ENCODE measurements at regions not wholly inside any gene's neighbourhood (a gene's known extent, or its start where the extent isn't known, plus 50 kb on each side); places are given as distances from the start of the nearest gene placed in this dataset.
A peak's percentile ranks its signal among the peaks of the same experiment; 100 is the strongest.

DNA sequence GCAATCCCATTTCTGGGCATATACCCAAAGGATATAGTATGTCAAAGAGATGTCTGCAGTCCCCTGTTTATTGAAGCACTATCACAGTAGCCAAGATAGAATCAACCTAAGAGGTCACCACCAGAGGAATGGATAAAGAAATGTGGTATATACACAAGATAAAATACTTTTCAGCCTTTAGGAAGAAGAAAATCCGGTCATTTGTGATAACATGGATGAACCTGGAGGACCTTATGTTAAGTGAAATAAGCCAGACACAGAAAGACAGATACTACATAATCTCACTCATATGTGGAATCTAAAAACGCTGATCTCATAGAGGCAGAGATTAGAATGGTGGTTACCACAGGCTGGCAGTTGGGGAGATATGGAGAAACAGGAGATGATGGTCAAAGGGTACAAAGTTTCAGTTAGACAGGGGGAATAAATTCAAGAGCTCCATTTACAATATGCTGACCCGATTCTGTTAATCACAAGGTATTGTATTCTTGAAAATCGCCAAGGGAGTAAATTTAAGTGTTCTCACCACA is 195.8 kb downstream of the MTHFS start:
- Histone ChIP-seq H3K4me2 (ENCODE audit: extremely low read depth, insufficient read depth, low read length) (no peak overlapping the region), H3K4me1 (ENCODE audit: control insufficient read depth, extremely low read depth, insufficient read depth, low read length) (no peaks in the 10 kb centered on the region), H3K9ac (ENCODE audit: insufficient read depth, low read length) (no peak overlapping the region), H3K4me3 (replicated peaks in 1 of 4; ENCODE audit: control extremely low read depth in 1 of 4, insufficient read depth in 1 of 4, low read depth in 3 of 4, low read length in 4 of 4) (no peak overlapping the region), H2AFZ (ENCODE audit: low read length) (no peak overlapping the region), H4K20me1 (ENCODE audit: control insufficient read depth, extremely low read depth, insufficient read depth, low read length) (no peaks in the 10 kb centered on the region), H3K9me3 (ENCODE audit: control insufficient read depth, insufficient read depth, low read depth, low read length) (no peaks in the 10 kb centered on the region), H3K27me3 (ENCODE audit: control insufficient read depth, insufficient read depth, low read length) (no peaks in the 10 kb centered on the region), H3K79me2 (ENCODE audit: control insufficient read depth, insufficient read depth, low read length) (no peaks in the 10 kb centered on the region), H3K27ac (ENCODE audit: insufficient read depth, low read length) (no peak overlapping the region), H3K36me3 (ENCODE audit: control insufficient read depth, insufficient read depth, low read length) (no peaks in the 10 kb centered on the region)
- TF ChIP-seq, protein P1, sequence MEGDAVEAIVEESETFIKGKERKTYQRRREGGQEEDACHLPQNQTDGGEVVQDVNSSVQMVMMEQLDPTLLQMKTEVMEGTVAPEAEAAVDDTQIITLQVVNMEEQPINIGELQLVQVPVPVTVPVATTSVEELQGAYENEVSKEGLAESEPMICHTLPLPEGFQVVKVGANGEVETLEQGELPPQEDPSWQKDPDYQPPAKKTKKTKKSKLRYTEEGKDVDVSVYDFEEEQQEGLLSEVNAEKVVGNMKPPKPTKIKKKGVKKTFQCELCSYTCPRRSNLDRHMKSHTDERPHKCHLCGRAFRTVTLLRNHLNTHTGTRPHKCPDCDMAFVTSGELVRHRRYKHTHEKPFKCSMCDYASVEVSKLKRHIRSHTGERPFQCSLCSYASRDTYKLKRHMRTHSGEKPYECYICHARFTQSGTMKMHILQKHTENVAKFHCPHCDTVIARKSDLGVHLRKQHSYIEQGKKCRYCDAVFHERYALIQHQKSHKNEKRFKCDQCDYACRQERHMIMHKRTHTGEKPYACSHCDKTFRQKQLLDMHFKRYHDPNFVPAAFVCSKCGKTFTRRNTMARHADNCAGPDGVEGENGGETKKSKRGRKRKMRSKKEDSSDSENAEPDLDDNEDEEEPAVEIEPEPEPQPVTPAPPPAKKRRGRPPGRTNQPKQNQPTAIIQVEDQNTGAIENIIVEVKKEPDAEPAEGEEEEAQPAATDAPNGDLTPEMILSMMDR (conservative IDR thresholded peaks at IDR 0.05 in 1 of 2, IDR thresholded peaks at IDR 0.05 in 1 of 2; ENCODE audit: low read depth in 1 of 2, low read length in 2 of 2): no peak
- TF ChIP-seq EZH2 (IDR thresholded peaks at IDR 0.05; ENCODE audit: low read length, missing control alignments): no peak
- DNase-seq (ENCODE audit: low read depth in 2 of 2): no peak

DNA sequence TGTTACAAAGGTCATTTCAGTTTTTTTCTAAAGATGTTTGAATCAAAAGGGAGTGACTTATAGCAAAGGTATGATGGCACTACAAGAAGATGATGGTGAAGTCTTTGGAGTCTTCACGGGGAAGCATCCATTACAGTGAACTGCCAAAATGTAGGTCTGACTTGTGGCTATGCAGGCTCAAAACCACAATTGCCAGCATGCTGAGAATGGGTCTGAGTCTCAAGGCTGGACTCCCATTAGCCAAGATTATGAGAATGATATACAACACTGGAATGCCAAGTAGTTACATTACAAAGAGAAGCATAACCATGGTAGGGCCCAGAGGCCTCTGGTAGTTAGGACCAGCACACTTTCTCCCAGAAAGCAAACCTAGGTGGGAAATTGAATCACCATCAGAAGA is 194.2 kb downstream of the MTHFS start:
- Histone ChIP-seq H3K4me1 (ENCODE audit: control insufficient read depth, extremely low read depth, insufficient read depth, low read length) (no peaks in the 10 kb centered on the region), H3K4me2 (ENCODE audit: extremely low read depth, insufficient read depth, low read length) (no peak overlapping the region), H3K4me3 (replicated peaks in 1 of 4; ENCODE audit: control extremely low read depth in 1 of 4, insufficient read depth in 1 of 4, low read depth in 3 of 4, low read length in 4 of 4) (no peak overlapping the region), H2AFZ (ENCODE audit: low read length) (no peak overlapping the region), H3K36me3 (ENCODE audit: control insufficient read depth, insufficient read depth, low read length) (no peaks in the 10 kb centered on the region), H3K9ac (ENCODE audit: insufficient read depth, low read length) (no peak overlapping the region), H3K79me2 (ENCODE audit: control insufficient read depth, insufficient read depth, low read length) (no peaks in the 10 kb centered on the region), H3K27me3 (ENCODE audit: control insufficient read depth, insufficient read depth, low read length) (no peaks in the 10 kb centered on the region), H3K27ac (ENCODE audit: insufficient read depth, low read length) (no peak overlapping the region), H4K20me1 (ENCODE audit: control insufficient read depth, extremely low read depth, insufficient read depth, low read length) (no peaks in the 10 kb centered on the region), H3K9me3 (ENCODE audit: control insufficient read depth, insufficient read depth, low read depth, low read length) (no peaks in the 10 kb centered on the region)
- TF ChIP-seq, protein P1 (conservative IDR thresholded peaks at IDR 0.05 in 1 of 2, IDR thresholded peaks at IDR 0.05 in 1 of 2; ENCODE audit: low read depth in 1 of 2, low read length in 2 of 2): no peak
- DNase-seq (ENCODE audit: low read depth in 2 of 2): peak in 1 of 2 donors; percentile 59

DNA sequence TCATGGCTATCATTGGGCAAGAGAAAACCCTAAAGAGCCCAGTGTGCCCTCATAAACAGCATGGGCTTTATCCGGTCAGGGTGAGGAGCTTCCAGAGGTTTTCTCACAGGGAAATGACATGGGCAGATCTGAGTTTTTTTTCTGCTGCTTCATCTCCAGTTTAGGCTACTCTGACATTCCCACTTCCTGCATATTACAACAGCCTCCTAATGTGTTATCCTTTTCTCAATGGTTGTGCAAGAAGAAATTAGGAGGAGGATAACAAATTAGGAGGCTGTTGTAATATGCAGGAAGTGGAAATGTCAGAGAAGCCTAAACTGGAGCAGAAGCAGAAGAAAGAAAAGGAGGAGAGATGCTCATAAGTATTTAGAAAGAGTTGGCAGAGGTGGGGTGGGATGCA is 175.6 kb downstream of the MTHFS start:
- Histone ChIP-seq H3K4me3 (replicated peaks in 1 of 4; ENCODE audit: control extremely low read depth in 1 of 4, insufficient read depth in 1 of 4, low read depth in 3 of 4, low read length in 4 of 4) (no peak overlapping the region), H3K36me3 (ENCODE audit: control insufficient read depth, insufficient read depth, low read length) (no peaks in the 10 kb centered on the region), H3K4me1 (ENCODE audit: control insufficient read depth, extremely low read depth, insufficient read depth, low read length) (no peaks in the 10 kb centered on the region), H3K9ac (ENCODE audit: insufficient read depth, low read length) (no peak overlapping the region), H3K79me2 (ENCODE audit: control insufficient read depth, insufficient read depth, low read length) (no peaks in the 10 kb centered on the region), H4K20me1 (ENCODE audit: control insufficient read depth, extremely low read depth, insufficient read depth, low read length) (no peaks in the 10 kb centered on the region), H3K27me3 (ENCODE audit: control insufficient read depth, insufficient read depth, low read length) (no peaks in the 10 kb centered on the region), H3K27ac (ENCODE audit: insufficient read depth, low read length) (no peak overlapping the region), H3K9me3 (ENCODE audit: control insufficient read depth, insufficient read depth, low read depth, low read length) (no peaks in the 10 kb centered on the region), H3K4me2 (ENCODE audit: extremely low read depth, insufficient read depth, low read length) (no peak overlapping the region), H2AFZ (ENCODE audit: low read length) (no peak overlapping the region)
- DNase-seq (ENCODE audit: low read depth in 2 of 2): no peak
- TF ChIP-seq EZH2 (IDR thresholded peaks at IDR 0.05; ENCODE audit: low read length, missing control alignments): no peak
- TF ChIP-seq, protein P1 (conservative IDR thresholded peaks at IDR 0.05 in 1 of 2, IDR thresholded peaks at IDR 0.05 in 1 of 2; ENCODE audit: low read depth in 1 of 2, low read length in 2 of 2): no peak
